OCI-LY1 (cell line): ENCODE measurements at regions not wholly inside any gene's neighbourhood (a gene's known extent, or its start where the extent isn't known, plus 50 kb on each side); places are given as distances from the start of the nearest gene placed in this dataset.

Experiments used
- EZH2 ChIP-seq: fragments of 200-600 bp; sonication (generic), shearing (Covaris generic); IDR thresholded peaks from 2 replicates; pipeline ENCODE4 v1.8.0; 2017; ENCODE audit warnings: borderline replicate concordance, mixed run types, mild to moderate bottlenecking, antibody characterized with exemption, low read length, moderate library complexity, mixed read lengths
- TF ChIP-seq, protein P1 (sequence below): fragments of 200-600 bp; sonication (generic), shearing (Covaris generic); IDR thresholded peaks from 2 replicates; pipeline ENCODE4 v1.5.1; 2017; ENCODE audit warnings: mild to moderate bottlenecking, antibody characterized with exemption, low read length, moderate library complexity, mixed read lengths

DNA sequence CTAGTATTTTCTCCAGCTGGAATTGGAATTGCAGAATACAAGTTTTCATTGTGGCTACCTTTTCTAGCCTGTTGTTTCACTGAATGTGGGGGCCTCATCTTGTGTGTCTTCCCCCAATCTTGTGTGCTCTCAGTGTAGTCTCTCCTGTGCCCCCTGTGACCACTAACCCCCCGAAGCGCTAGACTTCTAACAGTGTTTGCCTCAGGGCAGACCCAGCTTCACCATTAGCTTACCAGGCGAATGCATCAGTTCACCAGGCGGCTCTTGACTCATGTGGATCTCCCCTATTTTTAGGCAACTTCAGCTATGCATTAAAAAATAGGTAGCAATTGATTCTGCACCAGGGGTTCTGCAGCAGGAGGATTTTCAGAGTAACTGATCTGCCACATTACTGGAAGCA lies 376.2 kb upstream of the MEIS1 start:
- TF ChIP-seq, protein P1, sequence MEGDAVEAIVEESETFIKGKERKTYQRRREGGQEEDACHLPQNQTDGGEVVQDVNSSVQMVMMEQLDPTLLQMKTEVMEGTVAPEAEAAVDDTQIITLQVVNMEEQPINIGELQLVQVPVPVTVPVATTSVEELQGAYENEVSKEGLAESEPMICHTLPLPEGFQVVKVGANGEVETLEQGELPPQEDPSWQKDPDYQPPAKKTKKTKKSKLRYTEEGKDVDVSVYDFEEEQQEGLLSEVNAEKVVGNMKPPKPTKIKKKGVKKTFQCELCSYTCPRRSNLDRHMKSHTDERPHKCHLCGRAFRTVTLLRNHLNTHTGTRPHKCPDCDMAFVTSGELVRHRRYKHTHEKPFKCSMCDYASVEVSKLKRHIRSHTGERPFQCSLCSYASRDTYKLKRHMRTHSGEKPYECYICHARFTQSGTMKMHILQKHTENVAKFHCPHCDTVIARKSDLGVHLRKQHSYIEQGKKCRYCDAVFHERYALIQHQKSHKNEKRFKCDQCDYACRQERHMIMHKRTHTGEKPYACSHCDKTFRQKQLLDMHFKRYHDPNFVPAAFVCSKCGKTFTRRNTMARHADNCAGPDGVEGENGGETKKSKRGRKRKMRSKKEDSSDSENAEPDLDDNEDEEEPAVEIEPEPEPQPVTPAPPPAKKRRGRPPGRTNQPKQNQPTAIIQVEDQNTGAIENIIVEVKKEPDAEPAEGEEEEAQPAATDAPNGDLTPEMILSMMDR = no peak
- TF ChIP-seq EZH2 = no peak
